ACC112 (cell line): ENCODE measurements at regions not wholly inside any gene's neighbourhood (a gene's known extent, or its start where the extent isn't known, plus 50 kb on each side); places are given as distances from the start of the nearest gene placed in this dataset.
"Not testable (repeated sequence)": the region's sequence is repeated elsewhere in the genome, so short reads cannot be mapped to it uniquely, and the experiment has no call there.

Source experiments
- H2AFZ ChIP-seq: fragments of 200-600 bp; sonication (generic); one replicate; pipeline ENCODE4 v1.6.0; 2017; ENCODE audit warnings: antibody characterized with exemption, low read length; ENCODE audit not compliant: unreplicated experiment
- H3K27ac ChIP-seq: fragments of 200-600 bp; sonication (generic); 2 replicates; pipeline ENCODE4 v1.5.1; 2014; ENCODE audit warnings: low read depth, mild to moderate bottlenecking, antibody characterized with exemption, low read length, moderate library complexity
- H3K27me3 ChIP-seq: fragments of 200-600 bp; sonication (generic); 2 replicates; pipeline ENCODE4 v1.6.1; 2014; ENCODE audit warnings: mild to moderate bottlenecking, antibody characterized with exemption, low read length, moderate library complexity, mixed read lengths; ENCODE audit not compliant: insufficient read depth
- H3K36me3 ChIP-seq: fragments of 200-600 bp; sonication (generic); 2 replicates; pipeline ENCODE4 v1.6.1; 2016; ENCODE audit warnings: mild to moderate bottlenecking, antibody characterized with exemption, low read length, moderate library complexity, mixed read lengths; ENCODE audit not compliant: insufficient read depth
- H3K4me1 ChIP-seq: fragments of 200-600 bp; sonication (generic); one replicate; pipeline ENCODE4 v1.6.1; 2016; ENCODE audit warnings: low read length, mixed read lengths; ENCODE audit not compliant: insufficient read depth, unreplicated experiment, control insufficient read depth
- H3K4me3 ChIP-seq: fragments of 200-600 bp; sonication (generic); 2 replicates; pipeline ENCODE4 v1.5.1; 2014; ENCODE audit warnings: mild to moderate bottlenecking, low read depth, low read length
- H3K79me2 ChIP-seq: fragments of 200-600 bp; sonication (generic); one replicate; pipeline ENCODE4 v1.6.0; 2016; ENCODE audit warnings: low read length; ENCODE audit not compliant: control insufficient read depth, unreplicated experiment, insufficient read depth

DNA sequence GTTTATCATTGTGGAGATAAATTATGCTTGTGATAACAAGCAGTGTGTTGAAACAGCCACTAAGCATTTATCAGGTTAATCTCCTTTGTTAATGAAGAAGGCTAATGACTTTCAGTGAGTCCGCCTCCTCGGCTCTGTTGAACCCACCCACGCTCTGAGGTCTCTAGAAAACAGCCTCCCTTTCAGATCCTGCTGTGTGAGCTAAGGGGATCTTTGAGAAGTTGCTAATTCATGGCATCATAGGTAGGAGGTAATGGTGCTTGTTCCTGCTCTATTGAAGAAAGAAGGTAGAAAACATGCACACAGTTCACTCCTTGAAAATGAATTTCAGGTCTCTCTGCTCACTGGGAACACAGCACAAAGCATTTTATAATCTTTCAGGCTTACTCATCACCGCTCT is 483.9 kb downstream of the AACS start:
- Histone ChIP-seq H3K4me3 (no peak overlapping the region), H2AFZ (no peak overlapping the region), H3K27me3 (no peaks in the 10 kb centered on the region), H3K27ac (no peak overlapping the region), H3K79me2 (no peaks in the 10 kb centered on the region), H3K36me3 (no peaks in the 10 kb centered on the region), H3K4me1 (no peaks in the 10 kb centered on the region)

DNA sequence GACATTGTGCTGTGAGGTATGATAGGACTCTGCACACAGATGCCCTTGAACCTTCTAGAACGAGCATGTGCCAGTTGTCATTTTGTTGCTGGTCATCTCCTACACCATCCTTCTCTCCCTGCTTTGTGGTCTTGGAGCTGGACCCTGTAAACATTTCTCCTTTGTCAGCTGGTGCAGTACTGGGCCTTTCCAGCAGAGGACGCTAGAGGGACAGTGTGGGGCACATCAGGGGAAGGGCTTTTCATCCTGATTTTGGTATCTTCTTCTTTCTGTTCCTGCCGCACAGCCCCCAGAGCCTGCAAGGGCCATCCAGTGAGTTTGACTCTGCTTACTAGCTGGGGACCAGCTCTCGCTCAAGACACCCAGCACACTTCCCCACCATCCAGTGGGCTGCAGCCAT is 484.6 kb downstream of the AACS start:
- Histone ChIP-seq H3K79me2 (no peaks in the 10 kb centered on the region), H3K4me1 (no peaks in the 10 kb centered on the region), H3K27ac (no peak overlapping the region), H3K36me3 (no peaks in the 10 kb centered on the region), H2AFZ (no peak overlapping the region), H3K27me3 (no peaks in the 10 kb centered on the region), H3K4me3 (no peak overlapping the region)

DNA sequence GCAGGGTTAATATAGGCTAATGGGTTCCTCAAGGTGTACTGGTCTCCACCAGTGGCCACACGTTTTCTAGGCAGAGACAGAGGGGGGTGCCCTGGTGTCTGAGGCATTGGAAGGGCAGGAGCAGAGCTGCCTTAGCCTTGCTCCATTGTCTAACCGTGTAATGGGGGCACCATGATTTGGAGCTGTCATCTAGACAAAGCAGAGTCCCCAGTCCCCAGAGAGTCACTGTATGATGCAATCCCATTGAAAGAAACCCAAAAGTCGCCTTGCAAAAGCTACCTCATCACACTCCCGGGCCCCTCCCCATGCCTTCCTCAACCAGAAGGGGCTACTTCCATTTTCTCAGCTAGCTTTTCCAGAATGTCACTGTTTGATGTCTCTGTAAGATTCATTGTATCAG is 487.1 kb downstream of the AACS start:
- Histone ChIP-seq H2AFZ (no peak overlapping the region), H3K4me3 (no peak overlapping the region), H3K79me2 (no peaks in the 10 kb centered on the region)

DNA sequence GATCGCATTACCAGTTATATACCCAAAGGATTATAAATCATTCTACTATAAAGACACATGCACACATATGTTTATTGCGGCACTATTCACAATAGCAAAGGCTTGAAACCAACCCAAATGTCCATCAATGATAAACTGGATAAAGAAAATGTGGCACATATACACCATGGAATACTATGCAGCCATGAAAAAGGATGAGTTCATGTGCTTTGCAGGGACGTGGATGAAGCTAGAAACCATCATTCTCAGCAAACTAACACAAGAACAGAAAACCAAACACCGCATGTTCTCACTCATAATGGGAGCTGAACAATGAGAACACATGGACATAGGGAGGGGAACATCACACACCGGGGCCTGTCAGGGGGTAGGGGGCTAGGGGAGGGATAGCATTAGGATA is 495.8 kb downstream of the AACS start:
- H3K4me1 ChIP-seq, H3K4me3 ChIP-seq, H3K27ac ChIP-seq, H3K27me3 ChIP-seq, H3K79me2 ChIP-seq, H3K36me3 ChIP-seq, H2AFZ ChIP-seq: not testable (repeated sequence)

More for the DNA sequence above, 487.1 kb downstream of the AACS start:
- Histone ChIP-seq H3K27me3 (no peaks in the 10 kb centered on the region), H3K27ac (no peak overlapping the region), H3K36me3 (no peaks in the 10 kb centered on the region), H3K4me1 (no peaks in the 10 kb centered on the region)

DNA sequence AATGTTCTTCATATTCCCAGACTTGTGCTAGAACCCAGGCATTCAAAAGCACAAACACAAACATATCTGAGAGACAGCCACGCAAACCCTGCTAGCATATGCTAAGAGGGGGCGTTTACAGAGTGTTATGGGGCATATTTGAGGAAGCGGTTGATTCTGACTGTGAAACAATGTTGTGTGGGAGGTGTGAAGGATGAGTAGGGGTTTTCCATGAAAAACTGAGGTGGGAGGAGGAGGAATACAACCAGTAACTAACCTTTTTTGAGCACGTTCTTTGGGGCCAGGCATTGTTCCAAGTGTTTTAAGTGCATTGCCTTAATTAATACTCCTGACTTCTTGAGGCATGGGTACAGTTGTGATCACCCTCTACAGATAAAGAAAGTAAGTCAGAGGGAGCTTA is 499.5 kb downstream of the AACS start:
- Histone ChIP-seq H3K4me3 (no peak overlapping the region), H3K27ac (no peak overlapping the region), H3K79me2 (no peaks in the 10 kb centered on the region), H3K4me1 (no peaks in the 10 kb centered on the region), H2AFZ (no peak overlapping the region), H3K27me3 (no peaks in the 10 kb centered on the region), H3K36me3 (no peaks in the 10 kb centered on the region)

DNA sequence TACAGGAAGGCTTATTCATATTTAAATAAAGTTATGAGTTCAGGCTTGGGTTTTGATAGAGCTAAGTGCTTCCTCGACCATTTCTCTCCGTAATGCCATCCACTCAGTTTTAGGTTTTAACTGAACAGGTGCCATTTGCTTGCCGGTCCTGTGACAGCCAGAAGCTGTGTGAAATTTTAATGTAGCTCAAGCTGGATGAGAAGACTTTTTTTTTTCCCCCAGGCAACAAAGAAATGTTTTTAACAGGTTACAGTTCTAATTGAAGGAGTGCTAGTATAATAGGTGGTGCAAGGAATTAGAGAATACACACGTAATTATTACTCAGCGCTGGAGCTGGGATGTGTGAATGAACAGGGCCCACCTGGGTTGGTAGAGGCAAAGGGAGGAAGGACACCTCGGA is 502.3 kb downstream of the AACS start:
- Histone ChIP-seq H3K4me3 (no peak overlapping the region), H3K4me1 (no peaks in the 10 kb centered on the region), H3K27me3 (no peaks in the 10 kb centered on the region), H2AFZ (no peak overlapping the region), H3K36me3 (no peaks in the 10 kb centered on the region), H3K79me2 (no peaks in the 10 kb centered on the region), H3K27ac (no peak overlapping the region)

DNA sequence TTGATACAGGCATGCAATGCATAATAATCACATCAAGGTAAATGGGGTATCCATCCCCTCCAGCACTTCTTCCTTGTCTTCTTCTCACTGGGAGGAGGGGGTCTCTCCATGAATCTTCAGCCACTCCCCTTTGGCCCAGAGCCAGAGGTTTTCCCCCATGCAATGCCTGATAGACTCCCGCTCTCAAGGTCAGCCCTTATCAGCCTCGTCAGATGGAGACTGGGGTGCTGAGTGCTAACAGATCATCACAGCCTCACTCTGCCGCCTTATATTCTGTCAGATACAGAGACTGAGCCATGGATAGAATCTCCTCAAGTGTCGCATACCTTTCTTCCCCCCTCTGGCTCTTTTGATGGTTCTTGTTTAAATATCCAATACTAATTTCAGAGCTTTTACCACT is 503.1 kb downstream of the AACS start:
- no peak overlapping the region for H3K4me3 ChIP-seq
- H3K27me3 ChIP-seq, result no peaks in the 10 kb centered on the region
- no peaks in the 10 kb centered on the region for H3K79me2 ChIP-seq
- no peak overlapping the region for H2AFZ ChIP-seq
- H3K36me3 ChIP-seq, result no peaks in the 10 kb centered on the region
- no peaks in the 10 kb centered on the region for H3K4me1 ChIP-seq
- H3K27ac ChIP-seq, result no peak overlapping the region

DNA sequence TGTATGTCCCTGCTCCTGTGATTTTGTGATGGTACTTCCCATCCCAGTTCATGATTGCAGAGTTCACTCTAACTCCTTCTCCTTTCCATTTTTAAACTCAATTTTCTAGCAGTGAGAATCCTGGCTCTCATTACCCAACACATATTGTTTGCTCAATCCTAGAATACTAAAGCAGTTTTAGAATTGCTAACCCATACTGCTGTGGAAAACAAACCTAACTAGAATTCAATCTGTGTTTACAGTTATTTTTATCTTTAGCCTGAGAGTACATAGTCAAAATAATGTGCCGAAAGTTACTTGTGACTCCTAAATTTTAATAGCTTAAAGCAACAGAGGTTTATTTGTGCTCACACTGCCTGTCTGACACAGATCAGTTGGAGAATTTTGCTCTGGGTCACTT is 508.0 kb downstream of the AACS start:
- Histone ChIP-seq H3K36me3 (no peaks in the 10 kb centered on the region), H3K27ac (no peak overlapping the region), H3K4me1 (no peaks in the 10 kb centered on the region), H3K27me3 (no peaks in the 10 kb centered on the region), H3K79me2 (no peaks in the 10 kb centered on the region), H3K4me3 (no peak overlapping the region), H2AFZ (no peak overlapping the region)

DNA sequence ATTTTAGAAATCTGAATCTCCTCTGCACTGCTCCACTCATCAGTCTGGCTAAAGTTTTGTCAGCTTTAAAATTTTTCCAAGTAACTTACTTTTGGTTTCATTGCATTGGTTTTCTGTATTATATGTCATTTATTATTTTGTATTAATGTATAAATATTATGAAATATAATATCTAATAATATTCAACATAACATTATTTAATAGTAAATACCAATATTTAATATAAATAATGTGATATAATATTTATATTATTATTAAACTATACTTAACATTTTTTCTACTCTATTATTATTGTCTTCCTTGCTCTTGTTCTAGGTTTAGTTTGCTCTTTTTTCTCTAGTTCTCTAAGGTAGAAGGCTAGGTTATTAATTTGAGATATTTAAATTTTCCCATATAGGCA is 512.1 kb downstream of the AACS start:
- H3K36me3 ChIP-seq, result no peaks in the 10 kb centered on the region
- H3K4me3 ChIP-seq, result no peak overlapping the region
- H3K4me1 ChIP-seq, result no peaks in the 10 kb centered on the region
- H3K79me2 ChIP-seq, result no peaks in the 10 kb centered on the region
- H3K27ac ChIP-seq, result no peak overlapping the region
- no peak overlapping the region for H2AFZ ChIP-seq
- no peaks in the 10 kb centered on the region for H3K27me3 ChIP-seq

DNA sequence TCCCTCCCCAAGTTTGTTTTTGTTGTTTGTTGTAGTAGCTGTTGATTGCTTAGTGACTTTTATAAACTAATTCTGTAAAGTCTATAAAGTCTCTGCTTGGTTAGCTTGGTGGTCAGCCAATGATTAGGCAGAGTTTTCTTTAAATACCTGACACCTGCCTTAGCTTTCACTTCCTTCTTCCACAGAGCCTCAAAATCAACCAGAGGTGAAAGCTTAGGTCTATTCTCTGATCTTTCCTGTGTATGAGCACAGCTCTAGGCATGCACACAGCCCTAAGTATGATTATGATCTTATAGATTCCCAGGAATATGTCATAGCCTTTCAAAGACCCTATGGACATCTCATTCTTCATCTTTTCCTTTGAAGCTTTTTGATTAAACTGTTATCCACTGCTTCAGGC is 514.7 kb downstream of the AACS start:
- Histone ChIP-seq H3K4me1 (no peaks in the 10 kb centered on the region), H2AFZ (no peak overlapping the region), H3K79me2 (no peaks in the 10 kb centered on the region), H3K4me3 (no peak overlapping the region), H3K27me3 (no peaks in the 10 kb centered on the region), H3K36me3 (no peaks in the 10 kb centered on the region), H3K27ac (no peak overlapping the region)

DNA sequence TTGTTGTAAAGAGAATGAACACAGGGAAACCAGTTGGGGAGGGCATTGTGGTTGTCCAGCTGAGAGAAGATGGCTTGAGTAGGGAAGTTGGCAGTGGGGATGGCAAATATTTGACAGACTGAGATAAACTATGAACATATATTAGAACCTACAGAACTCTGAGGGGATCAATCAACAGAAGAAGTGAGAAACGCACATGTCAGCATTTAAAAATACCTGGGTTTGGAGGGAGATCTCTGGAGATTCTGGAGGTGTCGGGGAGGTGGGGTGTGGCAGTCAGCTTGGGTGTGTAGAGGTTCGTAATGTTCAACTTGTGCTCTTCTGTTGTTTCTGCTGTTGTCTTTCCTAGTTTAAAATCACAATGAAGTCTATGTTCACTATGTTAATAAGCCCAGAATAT is 517.8 kb downstream of the AACS start:
- H3K4me3 ChIP-seq, result no peak overlapping the region
- no peak overlapping the region for H2AFZ ChIP-seq
- H3K27me3 ChIP-seq, result no peaks in the 10 kb centered on the region
- H3K4me1 ChIP-seq, result no peaks in the 10 kb centered on the region
- no peaks in the 10 kb centered on the region for H3K36me3 ChIP-seq
- H3K27ac ChIP-seq, result no peak overlapping the region
- no peaks in the 10 kb centered on the region for H3K79me2 ChIP-seq

DNA sequence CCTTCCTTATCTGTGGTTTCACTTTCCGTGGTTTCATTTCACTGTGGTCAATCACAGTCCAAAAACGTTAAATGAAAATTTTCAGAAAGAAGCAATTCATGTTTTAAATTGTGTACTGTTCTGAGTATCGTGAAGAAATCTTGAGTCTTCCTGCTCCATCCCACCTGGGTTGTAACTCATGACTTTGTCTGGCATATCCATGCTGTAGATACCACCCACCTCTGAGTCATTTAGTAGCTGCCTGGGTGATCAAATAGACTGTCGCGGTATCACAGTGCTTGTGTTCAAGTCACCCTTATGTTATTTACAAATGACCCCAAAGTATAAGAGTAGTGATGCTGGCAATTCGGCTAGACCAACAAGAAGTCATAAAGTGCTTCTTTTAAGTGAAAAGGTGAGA is 521.2 kb downstream of the AACS start:
- H3K27ac ChIP-seq, result no peak overlapping the region
- no peaks in the 10 kb centered on the region for H3K79me2 ChIP-seq
- H3K36me3 ChIP-seq, result no peaks in the 10 kb centered on the region
- H3K27me3 ChIP-seq, result no peaks in the 10 kb centered on the region
- no peaks in the 10 kb centered on the region for H3K4me1 ChIP-seq
- no peak overlapping the region for H2AFZ ChIP-seq
- H3K4me3 ChIP-seq, result no peak overlapping the region
